ENCODE measurements at regions not wholly inside any gene's neighbourhood (a gene's known extent, or its start where the extent isn't known, plus 50 kb on each side); places are given as distances from the start of the nearest gene placed in this dataset.

GRCh38 chr15:39230908-39231285, 350.0 kb upstream of the THBS1 start:
- peak overlapping the region; percentile 15 for H3K9ac ChIP-seq (ENCODE audit: low read depth, low read length)

DNA sequence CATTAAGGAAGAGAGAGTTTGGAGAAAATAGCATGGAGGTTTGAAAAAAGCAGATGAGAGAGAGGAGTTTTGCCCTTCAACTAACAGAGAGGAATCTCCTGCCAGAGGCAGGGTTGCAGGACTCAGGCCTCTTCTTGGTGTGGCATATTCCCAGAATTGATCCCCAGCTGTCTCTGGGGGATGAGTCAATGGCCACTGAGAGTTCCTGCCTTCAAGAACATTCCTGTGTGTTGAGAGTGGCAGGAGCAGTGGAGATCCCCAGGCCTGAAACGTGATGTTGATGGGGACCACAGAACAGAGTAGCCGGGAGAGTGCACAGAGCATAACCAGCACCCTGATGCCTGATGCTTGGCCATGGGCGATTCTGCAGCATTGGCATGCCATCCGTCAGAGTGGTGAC, 348.4 kb upstream of the THBS1 start:
- Histone ChIP-seq H3K36me3 (ENCODE audit: insufficient read depth, low read length) (no peaks in the 10 kb centered on the region), H3K9me3 (replicated peaks; ENCODE audit: low read length) (no peaks in the 10 kb centered on the region), H3K4me2 (ENCODE audit: low read length) (peak overlapping the region; percentile 4), H3K27me3 (ENCODE audit: control insufficient read depth, insufficient read depth, low read length) (no peaks in the 10 kb centered on the region), H3K4me1 (ENCODE audit: control insufficient read depth, insufficient read depth, low read length) (peaks cover 46% of the 10 kb centered on the region), H3K9ac (ENCODE audit: low read depth, low read length) (peak overlapping the region; percentile 81), H3K4me3 (ENCODE audit: low read length) (no peak overlapping the region)

More at GRCh38 chr15:39230908-39231285, 350.0 kb upstream of the THBS1 start:
- Histone ChIP-seq H3K4me3 (ENCODE audit: low read length) (no peak overlapping the region), H3K4me1 (ENCODE audit: control insufficient read depth, insufficient read depth, low read length) (peaks cover 46% of the 10 kb centered on the region), H3K9me3 (replicated peaks; ENCODE audit: low read length) (no peaks in the 10 kb centered on the region), H3K27me3 (ENCODE audit: control insufficient read depth, insufficient read depth, low read length) (no peaks in the 10 kb centered on the region), H3K4me2 (ENCODE audit: low read length) (no peak overlapping the region), H3K36me3 (ENCODE audit: insufficient read depth, low read length) (no peaks in the 10 kb centered on the region)

DNA sequence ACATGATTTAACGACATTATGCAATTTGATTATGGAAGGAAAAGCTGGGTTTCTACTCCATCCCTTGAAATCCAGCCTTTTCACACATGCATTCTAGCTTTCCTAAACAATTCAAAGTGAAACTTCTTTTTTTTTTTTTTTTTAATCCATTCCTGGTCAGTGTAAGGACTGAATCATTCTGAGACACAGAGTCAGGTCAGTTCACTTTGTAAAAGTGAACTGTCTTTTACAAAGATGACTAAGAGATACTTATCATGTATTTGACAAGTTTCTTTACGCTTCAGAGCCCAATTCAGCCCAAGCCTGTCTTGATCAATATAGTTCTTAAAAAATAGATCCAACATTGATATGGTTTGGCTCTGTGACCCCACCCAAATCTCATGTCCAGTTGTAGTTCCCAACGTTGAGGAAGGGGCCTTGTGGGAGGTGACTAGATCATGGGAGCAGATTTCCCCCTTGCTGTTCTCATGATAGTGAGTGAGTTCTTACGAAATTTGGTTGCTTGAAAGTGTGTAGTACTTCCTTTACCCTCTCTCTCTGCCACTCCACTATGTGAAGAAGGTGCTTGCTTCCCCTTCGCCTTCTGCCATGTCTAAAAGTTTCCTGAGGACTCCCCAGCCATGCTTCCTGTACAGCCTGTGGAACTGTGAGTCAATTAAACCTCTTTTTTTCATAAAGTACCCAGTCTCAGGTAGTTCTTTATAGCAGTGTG, 345.6 kb upstream of the THBS1 start:
- no peaks in the 10 kb centered on the region for H3K36me3 ChIP-seq (ENCODE audit: insufficient read depth, low read length)
- no peak overlapping the region for H3K4me3 ChIP-seq (ENCODE audit: low read length)
- no peaks in the 10 kb centered on the region for H3K27me3 ChIP-seq (ENCODE audit: control insufficient read depth, insufficient read depth, low read length)
- peak overlapping the region; percentile 13 for H3K4me2 ChIP-seq (ENCODE audit: low read length)
- no peaks in the 10 kb centered on the region for H3K9me3 ChIP-seq (replicated peaks; ENCODE audit: low read length)
- H3K4me1 ChIP-seq (ENCODE audit: control insufficient read depth, insufficient read depth, low read length): peaks cover 62% of the 10 kb centered on the region
- peak overlapping the region; percentile 31 for H3K9ac ChIP-seq (ENCODE audit: low read depth, low read length)

DNA sequence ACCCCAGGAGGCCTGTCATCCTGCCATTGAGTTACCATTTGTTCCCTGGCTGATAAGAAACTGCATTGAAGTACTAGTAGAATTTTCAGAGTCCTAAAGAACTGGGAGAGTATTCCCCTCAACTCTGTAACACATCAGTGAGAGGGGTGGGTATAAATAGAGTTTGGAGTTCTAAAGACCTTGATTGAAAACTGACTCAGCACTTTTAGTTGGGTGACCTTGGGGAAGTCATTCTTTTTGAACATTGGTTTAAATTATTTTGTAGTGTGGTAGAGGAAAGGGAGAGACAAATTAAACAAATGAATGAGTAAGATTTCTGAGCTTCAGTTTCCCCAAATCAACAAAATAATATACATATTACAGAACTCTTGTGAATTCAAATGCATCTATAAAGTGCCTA, 344.5 kb upstream of the THBS1 start:
- Histone ChIP-seq H3K9ac (ENCODE audit: low read depth, low read length) (no peak overlapping the region), H3K27me3 (ENCODE audit: control insufficient read depth, insufficient read depth, low read length) (no peaks in the 10 kb centered on the region), H3K9me3 (replicated peaks; ENCODE audit: low read length) (no peaks in the 10 kb centered on the region), H3K4me1 (ENCODE audit: control insufficient read depth, insufficient read depth, low read length) (peaks cover 54% of the 10 kb centered on the region), H3K36me3 (ENCODE audit: insufficient read depth, low read length) (no peaks in the 10 kb centered on the region), H3K4me3 (ENCODE audit: low read length) (no peak overlapping the region), H3K4me2 (ENCODE audit: low read length) (no peak overlapping the region)

- no peak overlapping the region for H3K9ac ChIP-seq (ENCODE audit: low read depth, low read length)
- no peaks in the 10 kb centered on the region for H3K27me3 ChIP-seq (ENCODE audit: control insufficient read depth, insufficient read depth, low read length)
Measured at GRCh38 chr15:39238443-39238842, 342.4 kb upstream of the THBS1 start.

GRCh38 chr15:39239562-39239961, 341.3 kb upstream of the THBS1 start:
- no peaks in the 10 kb centered on the region for H3K9me3 ChIP-seq (replicated peaks; ENCODE audit: low read length)
- H3K27me3 ChIP-seq (ENCODE audit: control insufficient read depth, insufficient read depth, low read length): no peaks in the 10 kb centered on the region
- no peaks in the 10 kb centered on the region for H3K36me3 ChIP-seq (ENCODE audit: insufficient read depth, low read length)
- peaks cover 52% of the 10 kb centered on the region for H3K4me1 ChIP-seq (ENCODE audit: control insufficient read depth, insufficient read depth, low read length)
- H3K4me3 ChIP-seq (ENCODE audit: low read length): no peak overlapping the region
- H3K9ac ChIP-seq (ENCODE audit: low read depth, low read length): peak overlapping the region; percentile 51
- H3K4me2 ChIP-seq (ENCODE audit: low read length): no peak overlapping the region

More at GRCh38 chr15:39238443-39238842, 342.4 kb upstream of the THBS1 start:
- no peaks in the 10 kb centered on the region for H3K9me3 ChIP-seq (replicated peaks; ENCODE audit: low read length)
- H3K4me1 ChIP-seq (ENCODE audit: control insufficient read depth, insufficient read depth, low read length): peaks cover 46% of the 10 kb centered on the region
- no peak overlapping the region for H3K4me2 ChIP-seq (ENCODE audit: low read length)
- H3K4me3 ChIP-seq (ENCODE audit: low read length): no peak overlapping the region
- no peaks in the 10 kb centered on the region for H3K36me3 ChIP-seq (ENCODE audit: insufficient read depth, low read length)

- Histone ChIP-seq H3K9ac (ENCODE audit: low read depth, low read length) (peak overlapping the region; percentile 48), H3K27me3 (ENCODE audit: control insufficient read depth, insufficient read depth, low read length) (no peaks in the 10 kb centered on the region), H3K36me3 (ENCODE audit: insufficient read depth, low read length) (no peaks in the 10 kb centered on the region), H3K4me3 (ENCODE audit: low read length) (no peak overlapping the region), H3K4me1 (ENCODE audit: control insufficient read depth, insufficient read depth, low read length) (peaks cover 58% of the 10 kb centered on the region), H3K4me2 (ENCODE audit: low read length) (no peak overlapping the region), H3K9me3 (replicated peaks; ENCODE audit: low read length) (no peaks in the 10 kb centered on the region)
Measured at GRCh38 chr15:39242345-39242744, 338.5 kb upstream of the THBS1 start.

DNA sequence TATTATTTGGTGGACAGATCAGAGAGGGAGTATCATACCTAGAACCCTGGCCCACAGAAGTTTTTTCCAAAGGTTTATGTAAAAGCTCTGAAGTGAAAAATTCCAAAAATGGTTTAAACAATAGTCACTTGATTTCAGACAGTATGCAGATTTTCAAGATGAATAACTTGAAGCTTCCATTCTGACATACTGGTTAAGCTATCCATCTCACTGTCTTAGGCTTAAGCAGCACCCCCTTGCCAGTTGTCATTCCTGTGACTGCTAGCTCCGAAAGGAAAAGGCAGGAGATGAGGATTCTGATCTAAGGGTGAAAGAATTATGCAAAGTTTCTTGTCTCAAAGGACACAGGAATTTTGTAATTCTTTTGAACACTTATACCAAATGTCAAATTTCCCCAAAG, 337.5 kb upstream of the THBS1 start:
- Histone ChIP-seq H3K4me1 (ENCODE audit: control insufficient read depth, insufficient read depth, low read length) (peaks cover 64% of the 10 kb centered on the region), H3K9me3 (replicated peaks; ENCODE audit: low read length) (no peaks in the 10 kb centered on the region), H3K27me3 (ENCODE audit: control insufficient read depth, insufficient read depth, low read length) (no peaks in the 10 kb centered on the region), H3K9ac (ENCODE audit: low read depth, low read length) (peak overlapping the region; percentile 48), H3K4me2 (ENCODE audit: low read length) (no peak overlapping the region), H3K36me3 (ENCODE audit: insufficient read depth, low read length) (no peaks in the 10 kb centered on the region), H3K4me3 (ENCODE audit: low read length) (no peak overlapping the region)

DNA sequence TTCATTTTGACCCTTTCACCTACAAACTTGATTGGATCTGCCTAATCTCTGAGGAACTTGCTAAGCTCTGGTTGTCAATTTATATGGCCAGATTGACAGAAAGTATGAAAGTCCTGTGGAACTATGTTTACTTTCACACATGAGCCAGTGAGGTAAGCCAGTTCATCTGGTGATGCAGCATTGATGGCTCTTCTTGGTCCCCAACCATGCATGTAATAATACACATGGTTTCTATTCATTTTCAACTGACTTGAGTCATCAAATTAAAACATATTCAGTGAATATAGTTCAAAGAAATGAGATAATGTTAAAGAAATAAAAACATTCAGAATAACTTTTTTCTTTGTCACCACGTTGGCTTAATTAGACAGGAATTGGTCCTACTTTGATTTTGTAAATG, 336.1 kb upstream of the THBS1 start:
- Histone ChIP-seq H3K27me3 (ENCODE audit: control insufficient read depth, insufficient read depth, low read length) (no peaks in the 10 kb centered on the region), H3K9ac (ENCODE audit: low read depth, low read length) (no peak overlapping the region), H3K4me3 (ENCODE audit: low read length) (no peak overlapping the region), H3K36me3 (ENCODE audit: insufficient read depth, low read length) (no peaks in the 10 kb centered on the region), H3K4me1 (ENCODE audit: control insufficient read depth, insufficient read depth, low read length) (peaks cover 57% of the 10 kb centered on the region), H3K9me3 (replicated peaks; ENCODE audit: low read length) (no peaks in the 10 kb centered on the region), H3K4me2 (ENCODE audit: low read length) (no peak overlapping the region)

DNA sequence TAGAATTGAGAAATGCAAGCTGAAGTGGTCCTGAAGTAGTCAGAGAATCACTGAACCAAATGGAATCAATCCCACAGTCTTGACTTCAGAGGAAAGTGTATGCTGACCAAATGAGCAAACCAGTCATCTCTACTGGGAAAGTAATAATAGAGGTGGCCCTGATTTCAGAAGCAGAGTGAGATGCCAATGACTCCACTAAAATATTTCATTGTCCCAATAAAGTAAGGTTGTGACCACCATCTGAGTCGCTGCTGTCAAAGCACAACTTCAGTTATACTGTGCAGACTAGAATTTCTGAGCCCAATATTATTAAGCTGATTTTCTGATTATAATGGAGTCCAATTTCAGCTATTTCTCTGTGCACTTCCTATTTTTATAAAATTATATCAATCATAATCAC, 334.4 kb upstream of the THBS1 start:
- H3K4me1 ChIP-seq (ENCODE audit: control insufficient read depth, insufficient read depth, low read length): peaks cover 54% of the 10 kb centered on the region
- H3K27me3 ChIP-seq (ENCODE audit: control insufficient read depth, insufficient read depth, low read length): no peaks in the 10 kb centered on the region
- no peak overlapping the region for H3K4me2 ChIP-seq (ENCODE audit: low read length)
- no peaks in the 10 kb centered on the region for H3K9me3 ChIP-seq (replicated peaks; ENCODE audit: low read length)
- no peak overlapping the region for H3K9ac ChIP-seq (ENCODE audit: low read depth, low read length)
- H3K4me3 ChIP-seq (ENCODE audit: low read length): no peak overlapping the region
- H3K36me3 ChIP-seq (ENCODE audit: insufficient read depth, low read length): no peaks in the 10 kb centered on the region

DNA sequence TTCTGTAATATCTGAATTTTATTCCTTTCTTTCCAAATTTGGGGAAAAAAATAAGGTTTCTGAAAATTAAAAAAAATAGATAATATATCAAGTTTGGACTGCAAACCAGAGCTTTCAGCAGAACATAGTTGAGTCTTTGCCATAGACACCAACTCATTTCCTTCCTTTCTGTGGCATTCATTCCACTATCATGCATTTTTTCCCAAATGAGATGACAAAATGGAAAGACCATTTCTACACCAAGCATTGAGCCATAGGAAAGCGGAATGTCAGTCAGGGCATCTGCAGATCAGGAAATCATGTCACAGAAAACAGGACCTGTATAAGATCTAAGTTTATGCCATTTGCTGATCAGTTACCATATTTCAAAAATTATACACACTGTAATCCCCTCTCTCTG, 333.3 kb upstream of the THBS1 start:
- no peaks in the 10 kb centered on the region for H3K36me3 ChIP-seq (ENCODE audit: insufficient read depth, low read length)
- H3K9me3 ChIP-seq (replicated peaks; ENCODE audit: low read length): no peaks in the 10 kb centered on the region
- peak overlapping the region; percentile 40 for H3K4me2 ChIP-seq (ENCODE audit: low read length)
- peak overlapping the region; percentile 62 for H3K9ac ChIP-seq (ENCODE audit: low read depth, low read length)
- peaks cover 59% of the 10 kb centered on the region for H3K4me1 ChIP-seq (ENCODE audit: control insufficient read depth, insufficient read depth, low read length)
- H3K27me3 ChIP-seq (ENCODE audit: control insufficient read depth, insufficient read depth, low read length): no peaks in the 10 kb centered on the region
- no peak overlapping the region for H3K4me3 ChIP-seq (ENCODE audit: low read length)

DNA sequence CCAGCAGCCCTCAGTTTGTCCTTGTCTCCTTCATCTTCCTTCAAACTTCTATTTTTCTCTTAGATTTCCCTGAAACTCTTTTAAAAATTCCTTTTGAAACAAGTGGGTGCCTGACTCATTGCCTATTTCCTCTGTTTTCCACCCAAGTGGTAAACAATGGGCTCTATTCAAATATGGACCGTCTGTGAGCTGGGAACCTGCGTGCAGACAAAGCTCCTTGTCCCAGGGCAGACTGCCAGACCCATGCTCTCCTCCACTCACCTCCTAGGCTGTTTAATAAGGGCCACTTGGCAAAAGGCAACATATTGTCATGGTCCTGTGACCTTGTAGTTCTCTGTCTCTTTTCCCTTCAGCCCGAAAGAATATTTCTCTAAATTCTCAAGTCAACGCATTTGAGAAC, 332.7 kb upstream of the THBS1 start:
- H3K9ac ChIP-seq (ENCODE audit: low read depth, low read length): peak overlapping the region; percentile 62
- no peaks in the 10 kb centered on the region for H3K9me3 ChIP-seq (replicated peaks; ENCODE audit: low read length)
- H3K36me3 ChIP-seq (ENCODE audit: insufficient read depth, low read length): no peaks in the 10 kb centered on the region
- H3K27me3 ChIP-seq (ENCODE audit: control insufficient read depth, insufficient read depth, low read length): no peaks in the 10 kb centered on the region
- H3K4me2 ChIP-seq (ENCODE audit: low read length): peak overlapping the region; percentile 40
- no peak overlapping the region for H3K4me3 ChIP-seq (ENCODE audit: low read length)
- peaks cover 53% of the 10 kb centered on the region for H3K4me1 ChIP-seq (ENCODE audit: control insufficient read depth, insufficient read depth, low read length)

All from skeletal muscle satellite cell (primary cell).